Heart right ventricle (tissue), 16 donors: ENCODE measurements at regions not wholly inside any gene's neighbourhood (a gene's known extent, or its start where the extent isn't known, plus 50 kb on each side); places are given as distances from the start of the nearest gene placed in this dataset.

Source experiments
- ATAC-seq, 8 donors: fragments of 200-7000 bp; cut with Tn5 transposase; one replicate each; pipeline ENCODE4 v1.9.1; 2020; ENCODE audit warnings: mild to moderate bottlenecking in 8 of 8, moderate library complexity in 8 of 8, moderate number of reproducible peaks in 1 of 8
- DNase-seq, 2 donors: peaks; one replicate each; pipeline ENCODE4 v3.0.0-alpha.2; 2020
- H3K27ac ChIP-seq, 10 donors: fragments of 200-600 bp; sonication (generic) in 2 of 10; one replicate each; pipeline versions ENCODE4 v1.5.0 to v1.8.0; 2020 to 2022; ENCODE audit warnings: mild to moderate bottlenecking in 3 of 10
- H3K27me3 ChIP-seq, 7 donors: fragments of 200-600 bp; one replicate each; pipeline ENCODE4 v1.8.0; 2021 to 2022; ENCODE audit warnings: mild to moderate bottlenecking in 2 of 7
- H3K36me3 ChIP-seq, 9 donors: fragments of 200-600 bp; sonication (generic) in 1 of 9; one replicate each; pipeline versions ENCODE4 v1.5.0 to v1.8.0; 2020 to 2022; ENCODE audit warnings: mild to moderate bottlenecking in 2 of 9
- H3K4me1 ChIP-seq, 9 donors: fragments of 200-600 bp; sonication (generic) in 1 of 9; one replicate each; pipeline versions ENCODE4 v1.5.0 to v1.8.0; 2020 to 2022; ENCODE audit warnings: mild to moderate bottlenecking in 4 of 9
- H3K4me3 ChIP-seq, 10 donors: fragments of 200-600 bp; sonication (generic) in 2 of 10; one replicate each; pipeline versions ENCODE4 v1.5.0 to v1.8.0; 2020 to 2022; ENCODE audit warnings: mild to moderate bottlenecking in 7 of 10, moderate library complexity in 2 of 10
- H3K9me3 ChIP-seq, 11 donors: fragments of 200-600 bp in 10 of 11; sonication (generic) in 2 of 11; one replicate each; pipeline versions ENCODE4 v1.5.0 to v1.8.0; 2013 to 2022; ENCODE audit warnings: mild to moderate bottlenecking in 2 of 11, control low read depth in 1 of 11, moderate library complexity in 1 of 11
- CTCF ChIP-seq, 9 donors: fragments of 200-600 bp; sonication (generic) in 2 of 9; IDR thresholded peaks; one replicate each; pipeline versions ENCODE4 v1.5.0 to v1.8.0; 2021 to 2022; ENCODE audit warnings: antibody characterized with exemption in 9 of 9, mild to moderate bottlenecking in 5 of 9, moderate library complexity in 1 of 9
- WGBS, 2 donors: extraction: QIAGEN DNeasy Blood & Tissue Kit; methylation state at CpG; one replicate each; pipeline ENCODE4 v1.1.7; 2013; ENCODE audit warnings: inconsistent platforms in 1 of 2; 5-methylcytosine and 5-hydroxymethylcytosine counted together
- intact Hi-C, 10 donors: fragments of 100-400 bp; cut with DNase I; formaldehyde crosslinking; loops; one replicate each; pipeline versions ENCODE4 v1.11.1 to v1.14.2; 2022
- donor health status: Arrhythmogenic right ventricular cardiomyopathy.
- donor health status: ischemic (EF 13 %, LVEDD 7.1; RV severe dilation, severe dysfunction).
- donor health status: healthy with polysubstance abuse.
- donor health status: DM: no; HTN: yes; CAD: no.
- donor health status: DM: no; HTN: no; CAD: no.
- donor health status: ischemic (EF 25% LVEDD 6.9; RV normal size, moderate dysfunction).
- donor health status: ischemic (EF 25% LVEDD 5.7; RV mildly dilated, moderate dysfunction).
- donor health status: healthy.
- donor health status: DM: yes; HTN: yes; CAD: no.
- donor health status: Ischemic cardiomyopathy.
- donor health status: ischemic (EF 35%, LVEDD 5.7; RV mildly dilated, moderate dysfunction).
- donor health status: nonischemic (EF 11% LVEDD 7.7; RV severe dilation, severe dysfunction).
- donor health status: DM: yes; HTN: yes; CAD: no.
- donor health status: PGD.
- donor health status: ischemic (EF 29% LVEDD 5.4; RV normal size, mild dysfunction).
- donor health status: nonischemic (EF 23%, LVEDD 6.1; RV moderate dilation, normal function).

GRCh38 chr7:135801045-135801693 lies 52.6 kb upstream of the FAM180A start:
- Histone ChIP-seq H3K4me1 (peaks cover 2 to 27% (median 13%) of the 10 kb centered on the region in 9 donors), H3K4me3 (peak overlapping the region in 4 of 10 donors; percentile 11 to 14 (median 13)), H3K9me3 (no peaks in the 10 kb centered on the region), H3K27me3 (no peaks in the 10 kb centered on the region), H3K27ac (no peak overlapping the region), H3K36me3 (no peaks in the 10 kb centered on the region)
- peak in 1 of 2 donors; percentile 50 for DNase-seq
- 35 to 39% methylated on average over 16 of the region's 16 CpGs for WGBS, 2 donors
- TF ChIP-seq CTCF (IDR thresholded peaks at IDR 0.05) = peak; percentile 77 to 96 (median 87)
- intact Hi-C loops = loop anchor here in 9 of 10 donors (1.0 to 10.0 kb wide), 6 partner anchors 114 to 1794 kb away; no protein-coding TSS in a partner anchor
- peak; percentile 51 to 75 (median 64) for ATAC-seq

GRCh38 chr7:135800560-135800959 lies 51.9 kb upstream of the FAM180A start:
- WGBS, 2 donors = 59 to 61% methylated on average over 10 of the region's 10 CpGs
- ATAC-seq (no peak), DNase-seq (no peak)
- Histone ChIP-seq H3K4me3 (peak overlapping the region in 4 of 10 donors; percentile 11 to 14 (median 13)), H3K36me3 (no peaks in the 10 kb centered on the region), H3K27ac (no peak overlapping the region), H3K4me1 (peaks cover 2 to 33% (median 13%) of the 10 kb centered on the region in 9 donors), H3K9me3 (no peaks in the 10 kb centered on the region), H3K27me3 (no peaks in the 10 kb centered on the region)
- no peak for TF ChIP-seq CTCF (IDR thresholded peaks at IDR 0.05)
- intact Hi-C loops = loop anchor here in 5 of 10 donors (2.0 to 10.0 kb wide), 5 partner anchors 114 to 1794 kb away; no protein-coding TSS in a partner anchor

GRCh38 chr7:135799881-135800280 lies 51.3 kb upstream of the FAM180A start:
- no peak overlapping the region for H3K4me3 ChIP-seq

More at GRCh38 chr7:135799881-135800280, 51.3 kb upstream of the FAM180A start:
- peaks cover 2 to 35% (median 13%) of the 10 kb centered on the region in 9 donors for H3K4me1 ChIP-seq
- no peak for DNase-seq
- no peak for TF ChIP-seq CTCF (IDR thresholded peaks at IDR 0.05)
- intact Hi-C loops = loop anchor here in 8 of 10 donors (2.0 to 10.0 kb wide), 7 partner anchors 115 to 1795 kb away; partner anchors contain the start of gene STMP1 (in 1 of the 8)
- ATAC-seq = no peak
- 70 to 71% methylated on average over 3 of the region's 3 CpGs for WGBS, 2 donors
- H3K27me3 ChIP-seq = no peaks in the 10 kb centered on the region
- H3K27ac ChIP-seq = no peak overlapping the region
- no peaks in the 10 kb centered on the region for H3K9me3 ChIP-seq
- no peaks in the 10 kb centered on the region for H3K36me3 ChIP-seq
